KMS-11 (cell line): ENCODE measurements at regions not wholly inside any gene's neighbourhood (a gene's known extent, or its start where the extent isn't known, plus 50 kb on each side); places are given as distances from the start of the nearest gene placed in this dataset.

Experiments used
- H2AFZ ChIP-seq: fragments of 200-600 bp; sonication (generic); 2 replicates; pipeline ENCODE4 v1.6.1; 2016; ENCODE audit warnings: antibody characterized with exemption, mixed run types, low read depth
- H3K27ac ChIP-seq: fragments of 200-600 bp; sonication (generic); 2 replicates; pipeline ENCODE4 v1.6.1; 2016; ENCODE audit warnings: mild to moderate bottlenecking, mixed run types
- H3K27me3 ChIP-seq: fragments of 200-600 bp; sonication (generic); 2 replicates; pipeline ENCODE4 v1.6.1; 2017; ENCODE audit warnings: mild to moderate bottlenecking, low read depth, mixed run types, moderate library complexity; ENCODE audit not compliant: insufficient read depth
- H3K36me3 ChIP-seq: fragments of 200-600 bp; sonication (generic); 2 replicates; pipeline ENCODE4 v1.6.1; 2017; ENCODE audit warnings: mild to moderate bottlenecking, mixed run types; ENCODE audit not compliant: insufficient read depth
- H3K4me1 ChIP-seq: fragments of 200-600 bp; sonication (generic); 2 replicates; pipeline ENCODE4 v1.6.1; 2016; ENCODE audit warnings: mild to moderate bottlenecking, low read depth, mixed run types; ENCODE audit not compliant: poor library complexity, severe bottlenecking
- H3K4me2 ChIP-seq: fragments of 200-600 bp; sonication (generic); 2 replicates; pipeline ENCODE4 v1.7.0; 2016; ENCODE audit warnings: mild to moderate bottlenecking, mixed run types
- H3K4me3 ChIP-seq: fragments of 200-600 bp; sonication (generic); IDR thresholded peaks from 2 replicates; pipeline ENCODE4 v1.6.1; 2017; ENCODE audit warnings: low read depth, low read length, mixed read lengths; ENCODE audit not compliant: insufficient read depth
- H3K79me2 ChIP-seq: fragments of 200-600 bp; sonication (generic); 2 replicates; pipeline ENCODE4 v1.6.1; 2016; ENCODE audit warnings: low read depth, mixed run types; ENCODE audit not compliant: insufficient read depth
- H3K9ac ChIP-seq: fragments of 200-600 bp; sonication (generic); 2 replicates; pipeline ENCODE4 v1.6.1; 2016; ENCODE audit warnings: mild to moderate bottlenecking, mixed run types
- H4K20me1 ChIP-seq: fragments of 200-600 bp; sonication (generic); 2 replicates; pipeline ENCODE4 v1.6.1; 2016; ENCODE audit warnings: mild to moderate bottlenecking, mixed run types; ENCODE audit not compliant: insufficient read depth
- TF ChIP-seq, protein P1 (sequence below): fragments of 200-600 bp; sonication (generic); conservative IDR thresholded peaks from 2 replicates; pipeline ENCODE4 v1.6.1; 2017; ENCODE audit warnings: low read depth, mild to moderate bottlenecking, antibody characterized with exemption, low read length, moderate library complexity, mixed read lengths

DNA sequence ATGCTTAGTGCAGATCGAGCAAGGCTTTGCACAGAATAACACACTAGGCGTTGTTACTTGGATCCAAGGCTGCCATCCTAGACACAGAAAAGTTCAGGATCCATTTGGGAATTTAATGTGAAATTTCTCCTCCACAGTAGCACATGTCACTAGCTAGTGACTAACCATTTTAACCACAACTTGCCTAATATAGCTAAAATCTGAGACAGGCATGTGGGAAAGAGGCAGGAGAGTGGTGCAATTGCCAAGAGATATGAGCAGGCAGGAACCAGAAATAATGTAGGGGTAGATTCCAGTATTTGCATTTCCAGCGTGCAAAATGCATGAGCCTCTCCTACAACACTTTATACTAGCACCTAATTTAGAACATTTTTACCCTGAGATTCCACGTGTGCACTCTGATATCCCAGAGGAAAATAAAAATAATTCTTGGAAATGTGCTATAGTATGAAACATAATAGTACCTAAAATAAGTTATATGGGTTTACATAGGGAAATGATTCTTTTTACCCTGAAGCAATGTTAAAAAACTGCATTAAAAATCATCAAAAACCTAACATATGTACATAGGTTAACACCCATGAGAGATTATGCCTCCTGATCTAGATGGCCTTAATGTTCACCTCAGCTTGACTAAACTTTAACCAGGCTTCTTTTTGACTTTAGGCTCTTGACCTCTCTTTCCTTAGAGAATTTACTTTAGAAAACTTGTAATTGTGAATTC is 1230.6 kb upstream of the NUDT12 start:
- TF ChIP-seq, protein P1, sequence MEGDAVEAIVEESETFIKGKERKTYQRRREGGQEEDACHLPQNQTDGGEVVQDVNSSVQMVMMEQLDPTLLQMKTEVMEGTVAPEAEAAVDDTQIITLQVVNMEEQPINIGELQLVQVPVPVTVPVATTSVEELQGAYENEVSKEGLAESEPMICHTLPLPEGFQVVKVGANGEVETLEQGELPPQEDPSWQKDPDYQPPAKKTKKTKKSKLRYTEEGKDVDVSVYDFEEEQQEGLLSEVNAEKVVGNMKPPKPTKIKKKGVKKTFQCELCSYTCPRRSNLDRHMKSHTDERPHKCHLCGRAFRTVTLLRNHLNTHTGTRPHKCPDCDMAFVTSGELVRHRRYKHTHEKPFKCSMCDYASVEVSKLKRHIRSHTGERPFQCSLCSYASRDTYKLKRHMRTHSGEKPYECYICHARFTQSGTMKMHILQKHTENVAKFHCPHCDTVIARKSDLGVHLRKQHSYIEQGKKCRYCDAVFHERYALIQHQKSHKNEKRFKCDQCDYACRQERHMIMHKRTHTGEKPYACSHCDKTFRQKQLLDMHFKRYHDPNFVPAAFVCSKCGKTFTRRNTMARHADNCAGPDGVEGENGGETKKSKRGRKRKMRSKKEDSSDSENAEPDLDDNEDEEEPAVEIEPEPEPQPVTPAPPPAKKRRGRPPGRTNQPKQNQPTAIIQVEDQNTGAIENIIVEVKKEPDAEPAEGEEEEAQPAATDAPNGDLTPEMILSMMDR = no peak
- Histone ChIP-seq H3K27ac (no peak overlapping the region), H3K4me1 (no peaks in the 10 kb centered on the region), H3K27me3 (no peaks in the 10 kb centered on the region), H3K4me2 (no peak overlapping the region), H3K79me2 (no peaks in the 10 kb centered on the region), H2AFZ (no peak overlapping the region), H3K9ac (no peak overlapping the region), H4K20me1 (no peaks in the 10 kb centered on the region), H3K4me3 (no peak overlapping the region), H3K36me3 (no peaks in the 10 kb centered on the region)

DNA sequence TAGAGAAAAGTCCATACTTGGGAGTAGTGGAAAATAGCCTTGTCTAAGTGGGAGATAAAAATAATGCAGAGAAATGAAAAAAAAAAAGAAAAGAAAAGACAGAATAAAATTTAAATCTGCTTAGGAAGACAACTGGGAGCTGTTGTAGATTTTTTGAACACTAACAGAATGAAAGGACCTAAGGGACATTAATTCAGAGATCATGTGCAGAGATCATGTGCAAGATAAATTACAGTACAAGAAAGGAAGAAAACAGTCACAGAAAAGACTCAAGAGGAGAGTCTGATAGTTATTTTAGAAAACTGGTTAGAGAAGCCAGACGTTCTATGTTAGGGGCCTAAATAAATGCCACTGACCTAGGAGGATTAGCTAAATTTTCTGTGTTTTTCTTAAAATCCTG is 1226.8 kb upstream of the NUDT12 start:
- Histone ChIP-seq H3K27ac (no peak overlapping the region), H2AFZ (no peak overlapping the region), H3K27me3 (no peaks in the 10 kb centered on the region), H3K36me3 (no peaks in the 10 kb centered on the region), H3K9ac (no peak overlapping the region), H4K20me1 (no peaks in the 10 kb centered on the region), H3K79me2 (no peaks in the 10 kb centered on the region), H3K4me1 (no peaks in the 10 kb centered on the region), H3K4me3 (no peak overlapping the region), H3K4me2 (no peak overlapping the region)
- TF ChIP-seq, protein P1 = no peak

DNA sequence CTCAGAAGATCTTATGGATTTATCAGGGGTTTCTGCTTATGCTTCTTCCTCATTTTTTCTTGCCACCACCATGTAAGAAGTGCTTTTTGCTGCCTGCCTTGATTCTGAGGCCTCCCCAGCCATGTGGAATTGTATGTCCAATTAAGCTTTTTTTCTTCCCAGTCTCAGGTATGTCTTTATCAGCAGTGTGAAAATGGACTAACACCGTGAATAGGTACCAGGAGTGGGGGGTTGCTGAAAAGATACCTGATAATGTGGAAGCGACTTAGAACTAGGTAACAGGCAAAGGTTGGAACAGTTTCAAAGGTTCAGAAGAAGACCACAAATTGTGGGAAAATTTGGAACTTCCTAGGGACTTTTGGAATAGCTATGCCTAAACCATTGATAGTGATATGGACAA is 1222.5 kb upstream of the NUDT12 start:
- H3K4me1 ChIP-seq = no peaks in the 10 kb centered on the region
- no peak overlapping the region for H2AFZ ChIP-seq
- no peak overlapping the region for H3K9ac ChIP-seq
- no peak overlapping the region for H3K27ac ChIP-seq
- H3K4me2 ChIP-seq = no peak overlapping the region
- H3K4me3 ChIP-seq = no peak overlapping the region
- TF ChIP-seq, protein P1 = no peak
- H3K27me3 ChIP-seq = no peaks in the 10 kb centered on the region
- H3K79me2 ChIP-seq = no peaks in the 10 kb centered on the region
- H3K36me3 ChIP-seq = no peaks in the 10 kb centered on the region
- no peaks in the 10 kb centered on the region for H4K20me1 ChIP-seq

DNA sequence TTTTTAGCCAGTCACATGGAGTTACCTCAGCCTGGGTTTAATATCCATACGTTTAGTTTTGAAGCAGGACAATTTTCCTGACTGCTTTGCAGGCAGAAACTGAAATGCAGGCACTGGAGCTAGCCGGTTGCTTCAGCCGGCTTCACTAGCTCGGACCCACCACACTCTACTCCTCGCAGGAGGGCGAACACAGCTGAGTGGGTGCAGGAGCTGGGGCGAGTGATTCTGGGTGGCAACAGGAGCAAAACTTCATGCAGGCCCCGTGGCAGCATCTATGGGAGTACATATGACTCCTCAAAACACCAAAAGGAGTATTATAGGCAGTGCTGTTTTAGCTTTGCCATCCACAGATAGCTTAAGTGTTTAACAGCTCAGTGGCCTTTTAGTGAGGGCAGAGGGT is 1211.8 kb upstream of the NUDT12 start:
- Histone ChIP-seq H3K27me3 (no peaks in the 10 kb centered on the region), H3K9ac (no peak overlapping the region), H4K20me1 (no peaks in the 10 kb centered on the region), H3K4me1 (no peaks in the 10 kb centered on the region), H3K79me2 (no peaks in the 10 kb centered on the region), H2AFZ (no peak overlapping the region), H3K36me3 (no peaks in the 10 kb centered on the region), H3K4me2 (no peak overlapping the region), H3K27ac (no peak overlapping the region), H3K4me3 (no peak overlapping the region)
- TF ChIP-seq, protein P1 = no peak
